Natural killer cell (primary cell): ENCODE measurements at regions not wholly inside any gene's neighbourhood (a gene's known extent, or its start where the extent isn't known, plus 50 kb on each side); places are given as distances from the start of the nearest gene placed in this dataset.

Experiments used
- ATAC-seq, 3 donors: fragments of 150-1000 bp in 2 of 3; fragments of 200-7000 bp in 1 of 3; cut with Tn5 transposase; 1 replicate in 1 of 3; 2 replicates in 2 of 3; pipeline ENCODE4 v1.10.0; 2021; ENCODE audit warnings: mild to moderate bottlenecking in 2 of 3, moderate library complexity in 2 of 3
- DNase-seq, 2 donors: peaks; one replicate each; pipeline versions ENCODE4 v3.0.0 to v3.0.0-alpha.2; 2013 to 2021; ENCODE audit warnings: mixed read lengths in 1 of 2
- H3K27ac ChIP-seq: one replicate; pipeline ENCODE4 v1.5.1; 2013; ENCODE audit warnings: mild to moderate bottlenecking, low read length
- H3K27me3 ChIP-seq: one replicate; pipeline ENCODE4 v1.6.1; 2013; ENCODE audit warnings: low read length; ENCODE audit not compliant: control insufficient read depth, insufficient read depth
- H3K36me3 ChIP-seq: one replicate; pipeline ENCODE4 v1.6.1; 2013; ENCODE audit warnings: low read length; ENCODE audit not compliant: control insufficient read depth, insufficient read depth
- H3K4me1 ChIP-seq: one replicate; pipeline ENCODE4 v1.6.1; 2013; ENCODE audit warnings: low read length; ENCODE audit not compliant: control insufficient read depth, insufficient read depth
- H3K4me3 ChIP-seq: one replicate; pipeline ENCODE4 v1.5.1; 2013; ENCODE audit warnings: low read length
- H3K9me3 ChIP-seq: one replicate; pipeline ENCODE4 v1.6.1; 2013; ENCODE audit warnings: low read length; ENCODE audit not compliant: control insufficient read depth, insufficient read depth
- H3K27ac Mint-ChIP-seq, 2 donors: one replicate each; pipeline ENCODE4 v1.8.0; 2022; ENCODE audit warnings: mild to moderate bottlenecking in 2 of 2, mixed read lengths in 2 of 2, moderate library complexity in 1 of 2
- H3K27me3 Mint-ChIP-seq, 2 donors: one replicate each; pipeline ENCODE4 v1.8.0; 2022; ENCODE audit warnings: low read depth in 2 of 2, mixed read lengths in 2 of 2
- H3K36me3 Mint-ChIP-seq: one replicate; pipeline ENCODE4 v1.8.0; 2022; ENCODE audit warnings: mixed read lengths
- H3K4me1 Mint-ChIP-seq, 2 donors: one replicate each; pipeline ENCODE4 v1.8.0; 2022; ENCODE audit warnings: mixed read lengths in 2 of 2
- H3K4me3 Mint-ChIP-seq: one replicate; pipeline ENCODE4 v1.8.0; 2022; ENCODE audit warnings: mild to moderate bottlenecking, moderate library complexity, mixed read lengths
- H3K9me3 Mint-ChIP-seq, 2 donors: one replicate each; pipeline ENCODE4 v1.8.0; 2022; ENCODE audit warnings: mixed read lengths in 2 of 2
- CTCF ChIP-seq: fragments of 200-600 bp; IDR thresholded peaks from one replicate; pipeline ENCODE4 v1.8.0; 2022; ENCODE audit warnings: antibody characterized with exemption
- whole genome bisulfite sequencing: methylation state at CpG from one replicate; pipeline ENCODE4 v1.1.7; 2013; ENCODE audit warnings: missing lambda C conversion rate; ENCODE audit not compliant: insufficient coverage; 5-methylcytosine and 5-hydroxymethylcytosine counted together
- intact Hi-C: fragments of 100-400 bp; cut with micrococcal nuclease; formaldehyde crosslinking; loops from one replicate; pipeline ENCODE4 v1.14.2; 2022

GRCh38 chrX:46301903-46302302 is 243.3 kb downstream of the ZNF674 start:
- WGBS: no CpG with 5 or more reads among the region's 2 CpGs
- Histone ChIP-seq H3K36me3 (no peaks in the 10 kb centered on the region), H3K9me3 (no peaks in the 10 kb centered on the region), H3K27me3 (no peaks in the 10 kb centered on the region), H3K4me3 (no peak overlapping the region), H3K4me1 (no peaks in the 10 kb centered on the region), H3K27ac (no peak overlapping the region)
- no peaks in the 10 kb centered on the region for H3K9me3 Mint-ChIP-seq
- no peak for TF ChIP-seq CTCF
- H3K36me3 Mint-ChIP-seq: no peaks in the 10 kb centered on the region
- no peak overlapping the region for H3K4me3 Mint-ChIP-seq
- intact Hi-C loops: no loop called here
- H3K27ac Mint-ChIP-seq: no peak overlapping the region
- ATAC-seq (no peak), DNase-seq (no peak)
- no peaks in the 10 kb centered on the region for H3K4me1 Mint-ChIP-seq
- peaks cover 2 to 43% of the 10 kb centered on the region in 2 donors for H3K27me3 Mint-ChIP-seq

- Mint-ChIP-seq H3K4me3 (no peak overlapping the region), H3K9me3 (no peaks in the 10 kb centered on the region), H3K4me1 (no peaks in the 10 kb centered on the region), H3K27ac (no peak overlapping the region), H3K27me3 (peaks cover 4 to 26% of the 10 kb centered on the region in 2 donors), H3K36me3 (no peaks in the 10 kb centered on the region)
- WGBS: 25% methylated on average over 1 of the region's 2 CpGs
- Histone ChIP-seq H3K27me3 (no peaks in the 10 kb centered on the region), H3K27ac (no peak overlapping the region), H3K4me1 (no peaks in the 10 kb centered on the region), H3K36me3 (no peaks in the 10 kb centered on the region), H3K9me3 (no peaks in the 10 kb centered on the region), H3K4me3 (no peak overlapping the region)
- DNase-seq (no peak), ATAC-seq (no peak)
- no peak for TF ChIP-seq CTCF
- intact Hi-C loops: no loop called here
Measured at GRCh38 chrX:46298821-46299220, 246.4 kb downstream of the ZNF674 start.

GRCh38 chrX:46295963-46296362 is 249.3 kb downstream of the ZNF674 start:
- Mint-ChIP-seq H3K36me3 (no peaks in the 10 kb centered on the region), H3K27me3 (peaks cover 2 to 30% of the 10 kb centered on the region in 2 donors), H3K27ac (no peak overlapping the region), H3K9me3 (no peaks in the 10 kb centered on the region), H3K4me1 (no peaks in the 10 kb centered on the region), H3K4me3 (no peak overlapping the region)
- H3K27me3 ChIP-seq: no peaks in the 10 kb centered on the region
- H3K4me1 ChIP-seq: no peaks in the 10 kb centered on the region
- H3K27ac ChIP-seq: no peak overlapping the region
- DNase-seq: no peak
- intact Hi-C loops: no loop called here
- no peak for ATAC-seq
- no peak overlapping the region for H3K4me3 ChIP-seq
- no peaks in the 10 kb centered on the region for H3K36me3 ChIP-seq
- no peak for TF ChIP-seq CTCF
- no peaks in the 10 kb centered on the region for H3K9me3 ChIP-seq

GRCh38 chrX:46294234-46294633 is 251.0 kb downstream of the ZNF674 start:
- H3K27ac ChIP-seq: no peak overlapping the region
- Mint-ChIP-seq H3K27me3 (peaks cover 2 to 16% of the 10 kb centered on the region in 2 donors), H3K27ac (no peak overlapping the region), H3K9me3 (no peaks in the 10 kb centered on the region), H3K4me1 (no peaks in the 10 kb centered on the region), H3K36me3 (no peaks in the 10 kb centered on the region), H3K4me3 (no peak overlapping the region)
- no peaks in the 10 kb centered on the region for H3K4me1 ChIP-seq
- DNase-seq (no peak), ATAC-seq (no peak)
- no peaks in the 10 kb centered on the region for H3K27me3 ChIP-seq
- H3K9me3 ChIP-seq: no peaks in the 10 kb centered on the region
- no peak overlapping the region for H3K4me3 ChIP-seq
- intact Hi-C loops: no loop called here
- H3K36me3 ChIP-seq: no peaks in the 10 kb centered on the region
- TF ChIP-seq CTCF: no peak
